ENCODE measurements at regions not wholly inside any gene's neighbourhood (a gene's known extent, or its start where the extent isn't known, plus 50 kb on each side); places are given as distances from the start of the nearest gene placed in this dataset.

GRCh38 chr7:149586646-149587645, 89.3 kb upstream of the ZNF746 start:
- no peak for TF ChIP-seq EZH2 (optimal IDR thresholded peaks at IDR 0.05; ENCODE audit: low read depth, low read length)
- TF ChIP-seq, protein P1, sequence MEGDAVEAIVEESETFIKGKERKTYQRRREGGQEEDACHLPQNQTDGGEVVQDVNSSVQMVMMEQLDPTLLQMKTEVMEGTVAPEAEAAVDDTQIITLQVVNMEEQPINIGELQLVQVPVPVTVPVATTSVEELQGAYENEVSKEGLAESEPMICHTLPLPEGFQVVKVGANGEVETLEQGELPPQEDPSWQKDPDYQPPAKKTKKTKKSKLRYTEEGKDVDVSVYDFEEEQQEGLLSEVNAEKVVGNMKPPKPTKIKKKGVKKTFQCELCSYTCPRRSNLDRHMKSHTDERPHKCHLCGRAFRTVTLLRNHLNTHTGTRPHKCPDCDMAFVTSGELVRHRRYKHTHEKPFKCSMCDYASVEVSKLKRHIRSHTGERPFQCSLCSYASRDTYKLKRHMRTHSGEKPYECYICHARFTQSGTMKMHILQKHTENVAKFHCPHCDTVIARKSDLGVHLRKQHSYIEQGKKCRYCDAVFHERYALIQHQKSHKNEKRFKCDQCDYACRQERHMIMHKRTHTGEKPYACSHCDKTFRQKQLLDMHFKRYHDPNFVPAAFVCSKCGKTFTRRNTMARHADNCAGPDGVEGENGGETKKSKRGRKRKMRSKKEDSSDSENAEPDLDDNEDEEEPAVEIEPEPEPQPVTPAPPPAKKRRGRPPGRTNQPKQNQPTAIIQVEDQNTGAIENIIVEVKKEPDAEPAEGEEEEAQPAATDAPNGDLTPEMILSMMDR (IDR thresholded peaks at IDR 0.05; ENCODE audit: low read length): no peak
